Posterior cingulate gyrus (tissue), 11 donors: ENCODE measurements at regions not wholly inside any gene's neighbourhood (a gene's known extent, or its start where the extent isn't known, plus 50 kb on each side); places are given as distances from the start of the nearest gene placed in this dataset.

Experiments used
- DNase-seq, 10 donors: peaks; one replicate each; pipeline versions ENCODE4 v3.0.0 to v3.0.0-alpha.2; 2020 to 2021; ENCODE audit warnings: mixed read lengths in 3 of 10
- intact Hi-C: fragments of 100-400 bp; cut with DNase I; formaldehyde crosslinking; loops from one replicate; pipeline ENCODE4 v1.15.1; 2023

DNA sequence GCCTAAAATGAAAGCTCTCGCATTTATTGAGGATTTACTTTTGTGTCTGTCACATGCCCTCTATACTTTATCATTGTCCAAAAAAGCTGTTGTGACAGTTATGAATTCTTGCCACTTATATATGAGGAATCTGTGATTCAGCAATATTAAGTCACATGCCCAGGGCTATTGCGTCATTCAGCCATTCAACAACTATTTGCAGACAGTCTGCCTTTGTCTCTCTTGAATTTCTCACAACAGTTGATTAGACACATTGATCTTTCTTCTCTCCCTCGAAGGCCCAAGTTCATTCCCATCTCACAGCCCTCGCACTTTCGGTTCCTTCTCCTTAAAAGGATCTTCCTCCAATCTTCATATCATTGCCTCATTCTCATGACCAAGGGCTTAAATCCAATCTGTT lies 342.6 kb downstream of the MZT1 start:
- intact Hi-C loops, result no loop called here
- no peak for DNase-seq

GRCh38 chr13:72384186-72384823 lies 343.1 kb downstream of the MZT1 start:
- DNase-seq, result no peak
- intact Hi-C loops, result no loop called here

- DNase-seq, result no peak
- intact Hi-C loops, result no loop called here
These were observed 343.8 kb downstream of the MZT1 start for GRCh38 chr13:72383646-72384045.

DNA sequence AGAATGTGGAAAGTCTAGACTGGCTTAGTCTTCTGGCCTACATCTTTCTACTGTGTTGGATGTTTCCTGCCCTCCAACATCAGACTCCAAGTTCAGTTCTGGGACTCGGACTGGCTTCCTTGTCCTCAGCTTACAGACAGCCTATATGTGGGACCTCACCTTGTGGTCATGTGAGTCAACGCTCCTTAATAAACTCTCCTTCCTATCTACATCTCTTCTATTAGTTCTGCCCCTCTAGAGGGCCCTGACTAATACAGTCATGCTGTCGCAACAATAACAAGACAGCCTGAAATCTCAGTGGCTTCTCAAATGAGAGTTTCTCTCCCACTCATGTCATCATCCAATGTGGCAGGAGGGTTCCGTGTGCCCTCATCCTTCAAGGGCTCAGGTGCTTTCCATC lies 347.8 kb downstream of the MZT1 start:
- no peak for DNase-seq
- intact Hi-C loops, result no loop called here

GRCh38 chr13:72368031-72368430 lies 359.4 kb downstream of the MZT1 start:
- intact Hi-C loops, result no loop called here
- DNase-seq, result no peak

DNA sequence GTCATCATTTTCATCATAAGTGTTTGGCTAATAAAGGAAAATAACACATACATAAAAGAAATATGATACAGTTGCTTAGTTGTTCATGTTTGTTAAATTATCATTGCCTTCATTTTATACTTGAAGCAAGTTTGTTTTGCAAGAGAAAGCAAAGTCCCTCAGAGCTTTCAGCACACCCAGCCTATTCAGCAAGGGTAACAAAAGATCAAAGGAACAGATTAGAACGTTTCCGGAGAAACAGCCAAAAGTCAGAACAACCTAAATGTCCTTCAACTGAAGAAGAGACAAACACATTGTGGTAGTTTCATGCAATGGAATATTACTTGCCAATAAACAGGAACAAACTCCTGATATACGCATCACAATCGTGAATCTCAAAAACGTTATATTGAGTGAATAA lies 380.7 kb downstream of the MZT1 start:
- intact Hi-C loops, result no loop called here

DNA sequence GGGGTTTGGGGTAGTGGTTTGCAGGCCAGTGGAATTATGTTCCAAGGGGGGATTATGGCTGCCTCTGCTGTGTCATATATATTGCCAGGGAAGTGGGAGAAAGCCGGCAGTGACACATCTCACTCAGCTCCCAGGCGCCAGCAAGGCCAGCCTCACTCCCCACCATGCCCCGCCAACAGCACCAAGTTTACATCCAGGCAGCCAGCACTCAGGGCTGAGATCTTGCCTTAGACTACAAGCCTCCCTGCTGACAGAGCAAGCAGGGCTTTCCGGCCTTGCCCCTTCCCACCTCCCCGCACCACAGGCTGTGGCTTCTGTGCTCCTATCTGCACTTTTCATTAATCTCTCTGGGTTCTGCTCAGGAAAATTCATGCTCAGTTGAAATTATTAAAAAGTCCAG lies 385.1 kb downstream of the MZT1 start:
- DNase-seq, result peak in 3 of 10 donors; percentile 51 to 64 (median 55)
- intact Hi-C loops, result no loop called here

More for the DNA sequence above, 380.7 kb downstream of the MZT1 start:
- DNase-seq, result no peak

DNA sequence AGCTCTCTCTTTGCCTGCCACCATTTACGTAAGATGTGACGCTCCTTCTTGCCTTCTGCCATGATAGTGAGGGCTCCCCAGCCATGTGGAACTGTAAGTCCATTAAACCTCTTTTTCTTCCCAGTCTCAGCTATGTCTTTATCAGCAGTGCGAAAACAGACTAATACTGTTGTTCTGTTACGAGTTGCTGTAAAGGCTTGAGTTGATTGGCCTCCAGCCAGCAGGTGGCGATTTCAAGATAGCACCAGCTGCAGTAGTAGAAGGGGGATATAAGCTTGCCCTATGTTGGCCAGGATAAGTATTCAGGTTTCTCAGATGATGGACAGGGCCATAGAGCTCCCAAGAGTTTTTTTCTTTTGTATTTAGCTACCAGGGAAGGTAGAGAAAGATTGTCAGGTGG lies 385.5 kb downstream of the MZT1 start:
- no peak for DNase-seq
- intact Hi-C loops, result no loop called here

DNA sequence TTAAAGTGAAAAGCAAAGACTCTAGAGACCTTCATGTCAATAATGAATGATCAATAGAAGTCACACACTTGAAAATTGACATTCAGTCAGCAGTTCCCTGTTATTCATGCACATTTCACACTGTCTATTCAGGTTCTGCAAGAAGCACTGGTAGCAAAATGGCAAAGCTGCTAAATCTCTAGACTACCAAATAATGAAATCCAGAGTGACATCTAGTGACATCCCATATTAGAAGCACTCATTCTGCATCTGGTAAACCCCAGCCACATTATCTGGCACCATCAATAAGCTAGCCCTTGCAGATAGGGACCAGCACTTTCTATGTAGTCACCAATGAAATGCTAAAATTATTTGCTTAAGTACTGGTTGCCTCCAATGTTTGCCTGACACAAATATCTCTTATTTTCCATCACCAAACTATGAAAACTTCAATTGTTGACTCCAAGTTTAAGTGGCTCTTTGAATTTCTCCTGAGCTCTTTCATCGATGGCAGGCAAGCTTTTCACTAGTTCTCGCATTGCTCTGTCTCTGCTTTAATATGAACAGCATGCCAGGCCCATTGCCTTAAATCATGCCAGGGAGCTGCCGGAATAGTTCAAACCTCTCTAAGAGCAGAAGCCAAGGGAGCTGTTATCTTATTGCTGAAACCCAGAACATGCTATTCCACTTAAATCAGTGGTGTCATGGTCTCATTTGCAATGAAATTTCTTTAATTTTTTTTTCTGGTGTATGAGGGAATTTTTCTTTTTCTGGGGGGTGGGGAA lies 409.9 kb downstream of the MZT1 start:
- DNase-seq, result no peak
- intact Hi-C loops, result no loop called here

- intact Hi-C loops, result no loop called here
- no peak for DNase-seq
These were observed 410.7 kb downstream of the MZT1 start for GRCh38 chr13:72316716-72317115.

GRCh38 chr13:72315312-72315711 lies 412.1 kb downstream of the MZT1 start:
- DNase-seq, result no peak
- intact Hi-C loops, result no loop called here

DNA sequence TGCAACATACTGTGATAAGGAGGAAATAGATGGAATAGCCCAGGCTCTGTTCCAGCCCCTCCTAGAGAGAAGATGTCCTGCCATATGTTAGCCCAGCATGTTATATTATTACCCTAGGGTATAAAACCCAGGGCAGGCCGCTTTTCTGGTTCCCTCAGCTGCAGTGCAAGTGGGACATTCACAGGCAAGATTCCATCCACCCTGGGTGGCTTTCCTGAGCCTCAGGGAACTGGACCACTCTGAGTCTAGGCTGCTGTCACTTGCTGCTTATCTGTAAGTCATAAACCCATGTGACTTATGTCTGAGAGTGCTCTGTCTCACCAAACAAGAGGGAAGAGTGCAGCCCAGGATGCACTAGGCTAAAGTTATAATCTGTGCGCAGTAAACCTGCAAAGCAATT lies 413.2 kb downstream of the MZT1 start:
- intact Hi-C loops, result no loop called here
- DNase-seq, result no peak

DNA sequence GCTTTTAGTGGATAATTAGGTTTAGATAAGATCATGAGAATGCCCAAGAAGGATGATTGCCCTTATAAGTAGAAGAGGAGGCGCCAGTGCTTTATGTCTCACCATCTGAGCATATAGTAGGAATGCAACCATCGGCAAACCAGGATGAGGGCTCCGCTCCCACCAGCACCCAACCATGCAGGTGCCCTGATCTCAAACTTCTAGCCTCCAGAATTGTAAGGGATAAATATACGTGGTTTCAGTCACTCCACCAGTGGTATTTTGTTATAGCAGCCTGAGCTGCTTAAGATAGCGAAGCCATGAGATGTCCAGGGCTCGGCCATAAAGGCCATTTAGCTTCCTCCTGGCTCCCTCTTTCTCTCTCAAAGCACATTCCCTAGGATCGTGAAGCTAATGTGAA lies 413.9 kb downstream of the MZT1 start:
- no peak for DNase-seq
- intact Hi-C loops, result no loop called here

- intact Hi-C loops, result no loop called here
- no peak for DNase-seq
These were observed 423.3 kb downstream of the MZT1 start for GRCh38 chr13:72303941-72304746.

- DNase-seq, result no peak
- intact Hi-C loops, result no loop called here
These were observed 429.2 kb upstream of the DACH1 start for GRCh38 chr13:72296246-72296645.

DNA sequence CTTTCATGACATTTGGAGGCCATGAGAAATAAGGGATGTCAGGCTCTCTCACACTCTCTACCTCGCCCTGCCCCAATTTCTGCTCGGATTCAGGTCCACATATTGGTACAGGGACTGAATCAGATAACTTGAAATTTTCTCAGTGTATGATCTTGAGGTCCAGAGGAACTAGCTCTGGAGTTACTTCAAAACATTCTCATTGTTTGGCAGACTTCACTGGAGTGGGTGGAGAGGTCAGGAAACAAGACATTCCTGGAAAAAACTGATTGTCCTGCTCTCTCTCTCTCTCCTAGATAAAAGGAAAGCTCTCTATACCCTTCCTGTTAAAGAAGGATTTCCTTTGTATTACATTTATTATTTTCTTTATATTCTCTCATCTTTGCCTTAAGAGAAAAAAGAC lies 428.1 kb upstream of the DACH1 start:
- intact Hi-C loops, result no loop called here
- DNase-seq, result no peak

GRCh38 chr13:72293206-72293605 lies 426.2 kb upstream of the DACH1 start:
- DNase-seq, result no peak
- intact Hi-C loops, result no loop called here

DNA sequence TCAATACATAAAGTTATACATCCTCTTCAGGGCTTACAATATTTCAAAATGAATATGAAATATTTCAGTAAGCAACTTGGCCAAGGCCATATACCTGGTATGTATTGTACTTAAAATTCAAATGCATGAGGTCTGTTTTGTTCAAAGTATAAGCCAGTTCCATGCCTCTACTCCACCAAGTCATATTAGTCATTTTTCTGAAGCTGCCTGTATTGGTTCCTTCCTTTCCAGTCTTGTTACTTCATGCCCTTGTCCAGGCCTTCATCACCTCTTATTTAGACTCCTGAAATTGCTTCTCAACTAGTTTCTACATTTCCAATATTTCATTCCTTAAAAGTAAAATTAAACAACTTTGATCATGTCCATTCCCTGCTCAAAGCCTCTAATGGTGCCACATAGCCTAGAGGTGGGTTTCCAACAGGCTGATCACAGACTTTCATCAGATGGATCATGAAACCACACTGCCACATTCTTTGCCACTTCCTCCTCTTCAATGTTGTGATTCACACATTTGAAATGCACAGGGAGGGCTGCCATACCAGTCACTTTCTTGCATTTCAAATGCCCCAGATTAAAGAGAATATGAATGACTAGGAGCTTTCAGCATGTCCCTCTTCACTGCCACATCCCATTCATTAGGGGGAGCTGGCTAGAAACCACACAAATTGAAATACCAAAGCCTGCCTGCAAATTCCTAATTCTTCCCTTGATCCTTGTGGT lies 424.1 kb upstream of the DACH1 start:
- no peak for DNase-seq
- intact Hi-C loops, result no loop called here

DNA sequence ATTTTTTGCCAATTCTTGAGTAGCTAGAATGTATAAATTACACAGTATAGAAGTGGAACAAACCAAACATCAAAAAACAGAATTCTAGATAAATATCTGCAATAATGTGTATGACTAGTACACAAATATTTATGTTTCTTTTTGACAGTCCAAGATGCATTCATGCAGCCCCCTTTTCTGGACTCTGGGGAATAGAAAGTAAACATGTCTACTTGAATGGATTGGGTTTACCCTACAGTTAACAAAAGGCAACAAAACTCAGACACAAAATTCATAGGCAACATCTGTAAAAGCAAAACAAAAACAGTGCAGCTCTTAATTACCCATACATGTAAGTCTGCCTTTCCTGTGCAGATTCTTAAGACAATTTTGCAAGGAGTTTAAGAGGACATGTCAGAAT lies 419.4 kb upstream of the DACH1 start:
- DNase-seq, result no peak
- intact Hi-C loops, result no loop called here

GRCh38 chr13:72284791-72285190 lies 417.8 kb upstream of the DACH1 start:
- no peak for DNase-seq
- intact Hi-C loops, result no loop called here

GRCh38 chr13:72261732-72262131 lies 394.7 kb upstream of the DACH1 start:
- intact Hi-C loops, result no loop called here
- DNase-seq, result no peak
